ENCODE measurements at regions not wholly inside any gene's neighbourhood (a gene's known extent, or its start where the extent isn't known, plus 50 kb on each side); places are given as distances from the start of the nearest gene placed in this dataset.

- TF ChIP-seq CTCF (IDR thresholded peaks at IDR 0.05) (no peak), POLR2A (IDR thresholded peaks at IDR 0.05) (no peak)
Measured at GRCh38 chr1:229184066-229184465, 86.8 kb upstream of the RAB4A start.
